Epithelial cell of prostate (primary cell): ENCODE measurements at regions not wholly inside any gene's neighbourhood (a gene's known extent, or its start where the extent isn't known, plus 50 kb on each side); places are given as distances from the start of the nearest gene placed in this dataset.

Source experiments
- DNase-seq: peaks from one replicate; pipeline ENCODE4 v3.0.0-alpha.2; 2011; ENCODE audit warnings: low read depth, low spot score
- H3K27ac ChIP-seq: fragments of 450-650 bp; 2 replicates; pipeline ENCODE4 v1.5.1; 2017; ENCODE audit warnings: mild to moderate bottlenecking

GRCh38 chr2:121949271-121949670 lies 193.8 kb downstream of the TSN start:
- no peak for DNase-seq
- no peak overlapping the region for H3K27ac ChIP-seq

GRCh38 chr2:121955426-121955825 lies 200.0 kb downstream of the TSN start:
- H3K27ac ChIP-seq: no peak overlapping the region
- DNase-seq: no peak

GRCh38 chr2:121955872-121956271 lies 200.4 kb downstream of the TSN start:
- H3K27ac ChIP-seq: no peak overlapping the region
- no peak for DNase-seq

GRCh38 chr2:121960251-121960650 lies 204.8 kb downstream of the TSN start:
- no peak overlapping the region for H3K27ac ChIP-seq
- DNase-seq: no peak

- no peak overlapping the region for H3K27ac ChIP-seq
- no peak for DNase-seq
These were observed 206.3 kb downstream of the TSN start for GRCh38 chr2:121961761-121962160.

- DNase-seq: no peak
- H3K27ac ChIP-seq: no peak overlapping the region
These were observed 210.2 kb downstream of the TSN start for GRCh38 chr2:121965661-121966060.

GRCh38 chr2:121966663-121967062 lies 211.2 kb downstream of the TSN start:
- no peak for DNase-seq
- no peak overlapping the region for H3K27ac ChIP-seq

- H3K27ac ChIP-seq: no peak overlapping the region
- DNase-seq: no peak
These were observed 213.7 kb downstream of the TSN start for GRCh38 chr2:121969166-121969565.

GRCh38 chr2:121969766-121970639 lies 214.6 kb downstream of the TSN start:
- no peak overlapping the region for H3K27ac ChIP-seq
- no peak for DNase-seq

- no peak for DNase-seq
- no peak overlapping the region for H3K27ac ChIP-seq
These were observed 216.8 kb downstream of the TSN start for GRCh38 chr2:121972203-121972602.

- no peak for DNase-seq
- H3K27ac ChIP-seq: no peak overlapping the region
These were observed 219.6 kb downstream of the TSN start for GRCh38 chr2:121974897-121975661.

GRCh38 chr2:121976926-121977325 lies 221.5 kb downstream of the TSN start:
- no peak overlapping the region for H3K27ac ChIP-seq
- DNase-seq: no peak

GRCh38 chr2:121977326-121977725 lies 221.9 kb downstream of the TSN start:
- H3K27ac ChIP-seq: no peak overlapping the region
- no peak for DNase-seq

- DNase-seq: no peak
- no peak overlapping the region for H3K27ac ChIP-seq
These were observed 237.2 kb downstream of the TSN start for GRCh38 chr2:121992700-121993099.

GRCh38 chr2:121993682-121994081 lies 238.2 kb downstream of the TSN start:
- no peak overlapping the region for H3K27ac ChIP-seq
- DNase-seq: no peak

- H3K27ac ChIP-seq: no peak overlapping the region
- no peak for DNase-seq
These were observed 239.1 kb downstream of the TSN start for GRCh38 chr2:121994238-121995206.

- DNase-seq: no peak
- no peak overlapping the region for H3K27ac ChIP-seq
These were observed 243.3 kb downstream of the TSN start for GRCh38 chr2:121998751-121999150.

GRCh38 chr2:121999264-121999663 lies 243.8 kb downstream of the TSN start:
- H3K27ac ChIP-seq: no peak overlapping the region
- no peak for DNase-seq

GRCh38 chr2:122000556-122001340 lies 245.3 kb downstream of the TSN start:
- H3K27ac ChIP-seq: no peak overlapping the region
- DNase-seq: no peak

GRCh38 chr2:122001441-122001874 lies 246.0 kb downstream of the TSN start:
- H3K27ac ChIP-seq: no peak overlapping the region
- DNase-seq: no peak
